Heart left ventricle (tissue), 13 donors: ENCODE measurements at regions not wholly inside any gene's neighbourhood (a gene's known extent, or its start where the extent isn't known, plus 50 kb on each side); places are given as distances from the start of the nearest gene placed in this dataset.

Experiments used
- POLR2A ChIP-seq, 2 donors: fragments of 450-650 bp; IDR thresholded peaks; one replicate each; pipeline ENCODE4 v1.6.1; 2017; ENCODE audit warnings: antibody characterized with exemption in 2 of 2, mild to moderate bottlenecking in 2 of 2, moderate library complexity in 2 of 2
- TF ChIP-seq, protein P1 (sequence below), 12 donors: fragments of 200-600 bp; sonication (generic) in 4 of 12; IDR thresholded peaks; one replicate each; pipeline versions ENCODE4 v1.5.0 to v1.8.0; 2018 to 2022; ENCODE audit warnings: antibody characterized with exemption in 12 of 12, mild to moderate bottlenecking in 5 of 12
- donor health status: ischemic (EF 13 %, LVEDD 7.1; RV severe dilation, severe dysfunction).
- donor health status: DM: no; HTN: yes; CAD: no.
- donor health status: DM: no; HTN: no; CAD: no.
- donor health status: ischemic (EF 25% LVEDD 6.9; RV normal size, moderate dysfunction).
- donor health status: ischemic (EF 25% LVEDD 5.7; RV mildly dilated, moderate dysfunction).
- donor health status: ischemic (EF 35%, LVEDD 5.7; RV mildly dilated, moderate dysfunction).
- donor health status: nonischemic (EF 11% LVEDD 7.7; RV severe dilation, severe dysfunction).
- donor health status: DM: yes; HTN: yes; CAD: no.
- donor health status: PGD.
- donor health status: ischemic (EF 29% LVEDD 5.4; RV normal size, mild dysfunction).
- donor health status: nonischemic (EF 23%, LVEDD 6.1; RV moderate dilation, normal function).

GRCh38 chr16:65213866-65214595 lies 92.2 kb upstream of the CDH11 start:
- TF ChIP-seq POLR2A (IDR thresholded peaks at IDR 0.05) = no peak
- TF ChIP-seq, protein P1, sequence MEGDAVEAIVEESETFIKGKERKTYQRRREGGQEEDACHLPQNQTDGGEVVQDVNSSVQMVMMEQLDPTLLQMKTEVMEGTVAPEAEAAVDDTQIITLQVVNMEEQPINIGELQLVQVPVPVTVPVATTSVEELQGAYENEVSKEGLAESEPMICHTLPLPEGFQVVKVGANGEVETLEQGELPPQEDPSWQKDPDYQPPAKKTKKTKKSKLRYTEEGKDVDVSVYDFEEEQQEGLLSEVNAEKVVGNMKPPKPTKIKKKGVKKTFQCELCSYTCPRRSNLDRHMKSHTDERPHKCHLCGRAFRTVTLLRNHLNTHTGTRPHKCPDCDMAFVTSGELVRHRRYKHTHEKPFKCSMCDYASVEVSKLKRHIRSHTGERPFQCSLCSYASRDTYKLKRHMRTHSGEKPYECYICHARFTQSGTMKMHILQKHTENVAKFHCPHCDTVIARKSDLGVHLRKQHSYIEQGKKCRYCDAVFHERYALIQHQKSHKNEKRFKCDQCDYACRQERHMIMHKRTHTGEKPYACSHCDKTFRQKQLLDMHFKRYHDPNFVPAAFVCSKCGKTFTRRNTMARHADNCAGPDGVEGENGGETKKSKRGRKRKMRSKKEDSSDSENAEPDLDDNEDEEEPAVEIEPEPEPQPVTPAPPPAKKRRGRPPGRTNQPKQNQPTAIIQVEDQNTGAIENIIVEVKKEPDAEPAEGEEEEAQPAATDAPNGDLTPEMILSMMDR (IDR thresholded peaks at IDR 0.05) = no peak
